IMR-90 (cell line): ENCODE measurements at regions not wholly inside any gene's neighbourhood (a gene's known extent, or its start where the extent isn't known, plus 50 kb on each side); places are given as distances from the start of the nearest gene placed in this dataset.

Experiments used
- ATAC-seq: fragments of 200-7000 bp; cut with Tn5 transposase; 2 replicates; pipeline ENCODE4 v1.9.1; 2020; ENCODE audit warnings: low read depth, mild to moderate bottlenecking, moderate library complexity
- BruUV-seq: library from RNA; stranded (reverse); fragments of 400-500 nt; replicated peaks from 2 replicates; lab custom pipeline; 2021; lab: Mats Ljungman, UMichigan
- CTCF ChIA-PET: fragments of 300-600 bp; formaldehyde crosslinking; extraction: SDS; loops from one replicate; lab custom pipeline; 2021; ENCODE audit warnings: antibody characterized with exemption; lab: Yijun Ruan, JAX
- POLR2A ChIA-PET: fragments of 300-600 bp; sonication (Branson Sonifier 250); formaldehyde crosslinking; loops from one replicate; lab custom pipeline; 2022; ENCODE audit warnings: antibody characterized with exemption; ENCODE audit not compliant: unreplicated experiment; lab: Charles Lee
- DNase-seq: peaks from one replicate; pipeline ENCODE4 v3.0.0; 2013
- H2AFZ ChIP-seq: replicated peaks from 2 replicates; pipeline ENCODE3; 2013; ENCODE audit warnings: low read length, mild to moderate bottlenecking; ENCODE audit not compliant: poor library complexity
- H2AK5ac ChIP-seq: 2 replicates; pipeline ENCODE4 v1.6.1; 2013; ENCODE audit warnings: low read depth, low read length, inconsistent platforms
- H2AK9ac ChIP-seq: replicated peaks from 2 replicates; pipeline ENCODE3; 2013; ENCODE audit warnings: mild to moderate bottlenecking, low read depth, low read length, moderate library complexity; ENCODE audit not compliant: poor library complexity
- H2BK120ac ChIP-seq: 2 replicates; pipeline ENCODE4 v1.6.1; 2013; ENCODE audit warnings: low read depth, low read length, inconsistent platforms
- H2BK15ac ChIP-seq: 3 replicates; pipeline ENCODE4 v1.6.1; 2013; ENCODE audit warnings: low read depth, low read length, inconsistent platforms
- H2BK20ac ChIP-seq: 2 replicates; pipeline ENCODE4 v1.6.1; 2013; ENCODE audit warnings: low read depth, mild to moderate bottlenecking, inconsistent platforms, low read length, moderate library complexity
- H2BK5ac ChIP-seq: 2 replicates; pipeline ENCODE4 v1.6.1; 2013; ENCODE audit warnings: mild to moderate bottlenecking, low read depth, low read length, inconsistent platforms; ENCODE audit not compliant: poor library complexity, severe bottlenecking
- H3K14ac ChIP-seq: replicated peaks from 2 replicates; pipeline ENCODE4 v1.6.1; 2013; ENCODE audit warnings: low read depth, low read length, inconsistent platforms
- H3K18ac ChIP-seq: 2 replicates; pipeline ENCODE4 v1.6.1; 2013; ENCODE audit warnings: low read depth, low read length, control low read depth
- H3K23ac ChIP-seq: 2 replicates; pipeline ENCODE4 v1.6.1; 2013; ENCODE audit warnings: low read depth, low read length, inconsistent platforms
- H3K27ac ChIP-seq: 2 replicates; pipeline ENCODE4 v1.5.1; 2013; ENCODE audit warnings: mild to moderate bottlenecking, control low read depth, low read length; ENCODE audit not compliant: insufficient read depth
- H3K27me3 ChIP-seq: 2 replicates; pipeline ENCODE4 v1.6.1; 2013; ENCODE audit warnings: low read length; ENCODE audit not compliant: control insufficient read depth, insufficient read depth
- H3K36me3 ChIP-seq: 2 replicates; pipeline ENCODE4 v1.6.1; 2013; ENCODE audit warnings: low read length, mixed read lengths; ENCODE audit not compliant: control insufficient read depth, insufficient read depth
- H3K4ac ChIP-seq: 2 replicates; pipeline ENCODE4 v1.6.1; 2013; ENCODE audit warnings: low read depth, low read length, inconsistent platforms
- H3K4me1 ChIP-seq: 2 replicates; pipeline ENCODE4 v1.6.1; 2013; ENCODE audit warnings: low read length, mixed read lengths; ENCODE audit not compliant: control insufficient read depth, insufficient read depth
- H3K4me2 ChIP-seq: 2 replicates; pipeline ENCODE4 v1.6.1; 2013; ENCODE audit warnings: low read depth, mild to moderate bottlenecking, control low read depth, low read length, moderate library complexity
- H3K4me3 ChIP-seq: 2 replicates; pipeline ENCODE4 v1.5.1; 2013; ENCODE audit warnings: low read depth, mild to moderate bottlenecking, control low read depth, low read length, moderate library complexity; ENCODE audit not compliant: insufficient read depth
- H3K56ac ChIP-seq: 2 replicates; pipeline ENCODE4 v1.6.1; 2013; ENCODE audit warnings: low read length, inconsistent platforms; ENCODE audit not compliant: insufficient read depth; ENCODE audit errors: extremely low read depth
- H3K79me1 ChIP-seq, 2 experiments: 2 replicates each; pipeline ENCODE4 v1.6.1; 2013; ENCODE audit warnings: low read length in 2 of 2, inconsistent platforms in 1 of 2, low read depth in 1 of 2
- H3K9ac ChIP-seq: 2 replicates; pipeline ENCODE4 v1.6.1; 2013; ENCODE audit warnings: low read depth, low read length, control low read depth
- H3K9me1 ChIP-seq: 2 replicates; pipeline ENCODE4 v1.6.1; 2013; ENCODE audit warnings: low read length, inconsistent platforms; ENCODE audit not compliant: insufficient read depth
- H3K9me3 ChIP-seq: 2 replicates; pipeline ENCODE4 v1.6.1; 2013; ENCODE audit warnings: low read length; ENCODE audit not compliant: control insufficient read depth, insufficient read depth
- H4K20me1 ChIP-seq: 2 replicates; pipeline ENCODE4 v1.6.1; 2013; ENCODE audit warnings: low read length, inconsistent platforms; ENCODE audit not compliant: insufficient read depth
- H4K5ac ChIP-seq: 2 replicates; pipeline ENCODE4 v1.6.1; 2013; ENCODE audit warnings: mild to moderate bottlenecking, low read depth, low read length, control low read depth
- H4K8ac ChIP-seq, 2 experiments: 2 replicates each; pipeline ENCODE4 v1.6.1; 2013; ENCODE audit warnings: low read depth in 2 of 2, low read length in 2 of 2, control low read depth in 1 of 2, inconsistent platforms in 1 of 2
- H4K91ac ChIP-seq: 2 replicates; pipeline ENCODE4 v1.6.1; 2013; ENCODE audit warnings: low read depth, low read length, inconsistent platforms; ENCODE audit not compliant: insufficient read depth
- CEBPB ChIP-seq: IDR thresholded peaks from 2 replicates; pipeline ENCODE4 v1.6.1; 2012; ENCODE audit warnings: low read depth, low read length, improper control_type of control experiment
- CHD1 ChIP-seq: IDR thresholded peaks from 2 replicates; pipeline ENCODE4 v1.6.1; 2012; ENCODE audit warnings: low read depth, low read length, improper control_type of control experiment
- FOS ChIP-seq: fragments of 150-350 bp; IDR thresholded peaks from 2 replicates; pipeline ENCODE4 v1.6.1; 2016; ENCODE audit warnings: low read depth, low read length
- MAFK ChIP-seq: IDR thresholded peaks from 2 replicates; pipeline ENCODE4 v1.6.1; 2012; ENCODE audit warnings: low read depth, low read length, improper control_type of control experiment
- MXI1 ChIP-seq: IDR thresholded peaks from 2 replicates; pipeline ENCODE4 v1.6.1; 2012; ENCODE audit warnings: low read depth, mild to moderate bottlenecking, low read length, moderate library complexity, borderline replicate concordance
- NFE2L2 ChIP-seq: fragments of 150-350 bp; IDR thresholded peaks from 2 replicates; pipeline ENCODE4 v1.6.1; 2016; ENCODE audit warnings: low read depth, mild to moderate bottlenecking, low read length
- POLR2A ChIP-seq: IDR thresholded peaks from 2 replicates; pipeline ENCODE4 v1.6.1; 2012; ENCODE audit warnings: mild to moderate bottlenecking, low read depth, low read length
- RAD21 ChIP-seq: IDR thresholded peaks from 2 replicates; pipeline ENCODE4 v1.6.1; 2012; ENCODE audit warnings: low read length, improper control_type of control experiment
- RCOR1 ChIP-seq: IDR thresholded peaks from 2 replicates; pipeline ENCODE4 v1.6.1; 2012; ENCODE audit warnings: mild to moderate bottlenecking, low read length, improper control_type of control experiment; ENCODE audit not compliant: insufficient replicate concordance
- RFX5 ChIP-seq: IDR thresholded peaks from 2 replicates; pipeline ENCODE4 v1.8.0; 2012; ENCODE audit warnings: low read depth, mild to moderate bottlenecking, low read length, moderate library complexity
- SMC3 ChIP-seq: fragments of 150-350 bp; IDR thresholded peaks from 2 replicates; pipeline ENCODE4 v1.6.1; 2016; ENCODE audit warnings: low read depth, mild to moderate bottlenecking, antibody characterized with exemption, low read length, moderate library complexity
- WGBS, 2 experiments: methylation state at CpG; one replicate each; pipeline versions ENCODE4 v1.1.5 to v1.1.7; 2013; ENCODE audit warnings: missing lambda C conversion rate in 2 of 2; ENCODE audit not compliant: insufficient read length in 1 of 2; ENCODE audit errors: extremely low coverage in 2 of 2; 5-methylcytosine and 5-hydroxymethylcytosine counted together
- dilution Hi-C: fragments of 300-500 bp; cut with HindIII; formaldehyde crosslinking; loops from one replicate; pipeline ENCODE4 v1.14.3; 2018; ENCODE audit warnings: low sequenced_read_pairs; ENCODE audit not compliant: unreplicated experiment
- in situ Hi-C: fragments of 300-500 bp; cut with MboI; formaldehyde crosslinking; loops from 3 replicates; pipeline ENCODE4 v1.14.3; 2019; ENCODE audit warnings: low sequenced_read_pairs, inconsistent platforms, mixed read lengths
- intact Hi-C: fragments of 100-400 bp; cut with micrococcal nuclease; formaldehyde crosslinking; loops from 2 replicates; pipeline ENCODE4 v1.10.0; 2022
- TF ChIP-seq, protein P1 (sequence below): conservative IDR thresholded peaks from 2 replicates; pipeline ENCODE4 v1.5.1; 2012; ENCODE audit warnings: mild to moderate bottlenecking, low read depth, low read length, improper control_type of control experiment
- TF ChIP-seq, protein P2 (sequence below): fragments of 150-350 bp; IDR thresholded peaks from 2 replicates; pipeline ENCODE4 v1.6.1; 2017; ENCODE audit warnings: mild to moderate bottlenecking, antibody characterized with exemption, low read length, low read depth
- TF ChIP-seq, protein P3 (sequence below): fragments of 150-350 bp; IDR thresholded peaks from 2 replicates; pipeline ENCODE4 v1.6.1; 2016; ENCODE audit warnings: low read depth, mild to moderate bottlenecking, low read length, moderate library complexity, borderline replicate concordance

DNA sequence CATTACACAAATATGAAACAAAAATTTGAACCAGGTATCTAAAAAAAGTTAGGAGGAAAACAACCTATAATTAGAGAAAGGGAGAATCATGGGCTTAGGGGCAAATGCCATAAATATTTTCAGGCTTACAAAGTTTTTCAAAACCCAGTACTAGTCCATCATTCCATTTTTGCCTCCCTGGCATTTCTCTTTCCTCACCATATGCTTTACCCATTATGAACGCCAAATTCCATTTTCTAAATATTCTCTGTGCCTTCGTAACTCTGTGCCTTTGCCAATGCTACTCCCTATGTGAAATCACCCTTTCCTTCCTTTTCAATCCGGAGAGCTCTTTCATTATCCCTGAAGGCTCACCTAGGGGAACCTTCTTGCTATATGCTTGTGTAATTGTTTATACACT lies 434.1 kb downstream of the ZSWIM6 start:
- WGBS, 2 experiments: 58% methylated on average over 2 of the region's 3 CpGs; no CpG with 5 or more reads in 1 of the 2 experiments
- Histone ChIP-seq H3K18ac (no peak overlapping the region), H2BK120ac (no peak overlapping the region), H3K4ac (no peak overlapping the region), H2AFZ (no peak overlapping the region), H3K4me3 (no peak overlapping the region), H4K8ac (no peak overlapping the region), H3K36me3 (no peaks in the 10 kb centered on the region), H4K5ac (no peak overlapping the region), H3K9ac (no peak overlapping the region), H3K27me3 (no peaks in the 10 kb centered on the region), H3K14ac (no peak overlapping the region), H3K79me1 (no peaks in the 10 kb centered on the region), H4K91ac (no peak overlapping the region), H2BK20ac (no peak overlapping the region), H2BK5ac (no peak overlapping the region), H2AK9ac (no peak overlapping the region), H4K20me1 (no peaks in the 10 kb centered on the region), H3K23ac (no peak overlapping the region), H2AK5ac (no peak overlapping the region), H3K4me2 (no peak overlapping the region), H3K4me1 (no peaks in the 10 kb centered on the region), H3K9me1 (no peaks in the 10 kb centered on the region), H2BK15ac (no peak overlapping the region), H3K27ac (no peak overlapping the region), H3K9me3 (no peaks in the 10 kb centered on the region), H3K56ac (no peak overlapping the region)
- TF ChIP-seq, protein P1, sequence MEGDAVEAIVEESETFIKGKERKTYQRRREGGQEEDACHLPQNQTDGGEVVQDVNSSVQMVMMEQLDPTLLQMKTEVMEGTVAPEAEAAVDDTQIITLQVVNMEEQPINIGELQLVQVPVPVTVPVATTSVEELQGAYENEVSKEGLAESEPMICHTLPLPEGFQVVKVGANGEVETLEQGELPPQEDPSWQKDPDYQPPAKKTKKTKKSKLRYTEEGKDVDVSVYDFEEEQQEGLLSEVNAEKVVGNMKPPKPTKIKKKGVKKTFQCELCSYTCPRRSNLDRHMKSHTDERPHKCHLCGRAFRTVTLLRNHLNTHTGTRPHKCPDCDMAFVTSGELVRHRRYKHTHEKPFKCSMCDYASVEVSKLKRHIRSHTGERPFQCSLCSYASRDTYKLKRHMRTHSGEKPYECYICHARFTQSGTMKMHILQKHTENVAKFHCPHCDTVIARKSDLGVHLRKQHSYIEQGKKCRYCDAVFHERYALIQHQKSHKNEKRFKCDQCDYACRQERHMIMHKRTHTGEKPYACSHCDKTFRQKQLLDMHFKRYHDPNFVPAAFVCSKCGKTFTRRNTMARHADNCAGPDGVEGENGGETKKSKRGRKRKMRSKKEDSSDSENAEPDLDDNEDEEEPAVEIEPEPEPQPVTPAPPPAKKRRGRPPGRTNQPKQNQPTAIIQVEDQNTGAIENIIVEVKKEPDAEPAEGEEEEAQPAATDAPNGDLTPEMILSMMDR: no peak
- TF ChIP-seq, protein P2, sequence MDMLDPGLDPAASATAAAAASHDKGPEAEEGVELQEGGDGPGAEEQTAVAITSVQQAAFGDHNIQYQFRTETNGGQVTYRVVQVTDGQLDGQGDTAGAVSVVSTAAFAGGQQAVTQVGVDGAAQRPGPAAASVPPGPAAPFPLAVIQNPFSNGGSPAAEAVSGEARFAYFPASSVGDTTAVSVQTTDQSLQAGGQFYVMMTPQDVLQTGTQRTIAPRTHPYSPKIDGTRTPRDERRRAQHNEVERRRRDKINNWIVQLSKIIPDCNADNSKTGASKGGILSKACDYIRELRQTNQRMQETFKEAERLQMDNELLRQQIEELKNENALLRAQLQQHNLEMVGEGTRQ: no peak
- TF ChIP-seq RCOR1 (no peak), NFE2L2 (no peak), MXI1 (no peak), RFX5 (no peak), POLR2A (no peak), FOS (no peak), CHD1 (no peak), MAFK (no peak), RAD21 (no peak), CEBPB (no peak), SMC3 (no peak)
- TF ChIP-seq, protein P3, sequence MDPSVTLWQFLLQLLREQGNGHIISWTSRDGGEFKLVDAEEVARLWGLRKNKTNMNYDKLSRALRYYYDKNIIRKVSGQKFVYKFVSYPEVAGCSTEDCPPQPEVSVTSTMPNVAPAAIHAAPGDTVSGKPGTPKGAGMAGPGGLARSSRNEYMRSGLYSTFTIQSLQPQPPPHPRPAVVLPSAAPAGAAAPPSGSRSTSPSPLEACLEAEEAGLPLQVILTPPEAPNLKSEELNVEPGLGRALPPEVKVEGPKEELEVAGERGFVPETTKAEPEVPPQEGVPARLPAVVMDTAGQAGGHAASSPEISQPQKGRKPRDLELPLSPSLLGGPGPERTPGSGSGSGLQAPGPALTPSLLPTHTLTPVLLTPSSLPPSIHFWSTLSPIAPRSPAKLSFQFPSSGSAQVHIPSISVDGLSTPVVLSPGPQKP: no peak
- dilution Hi-C loops: no loop called here
- ChIA-PET CTCF (no interaction called here), POLR2A (no interaction called here)
- intact Hi-C loops: no loop called here
- no TSS peak for BruUV-seq
- no peak for DNase-seq
- in situ Hi-C loops: no loop called here
- no peak for ATAC-seq
